GM12891 (cell line): ENCODE measurements at regions not wholly inside any gene's neighbourhood (a gene's known extent, or its start where the extent isn't known, plus 50 kb on each side); places are given as distances from the start of the nearest gene placed in this dataset.

Experiments used
- PAX5 ChIP-seq: IDR thresholded peaks from 2 replicates; pipeline ENCODE4 v1.6.1; 2011; ENCODE audit warnings: low read length, moderate library complexity, mild to moderate bottlenecking; ENCODE audit not compliant: insufficient read depth, severe bottlenecking
- POLR2A ChIP-seq: IDR thresholded peaks from 2 replicates; pipeline ENCODE4 v1.6.1; 2011; ENCODE audit warnings: low read depth, low read length, control low read depth
- POLR2AphosphoS5 ChIP-seq: IDR thresholded peaks from 2 replicates; pipeline ENCODE4 v1.6.1; 2011; ENCODE audit warnings: low read depth, low read length, control low read depth

GRCh38 chr9:31519826-31520225 lies 864.6 kb upstream of the ACO1 start:
- no peak for TF ChIP-seq POLR2A
- TF ChIP-seq PAX5 = no peak
- TF ChIP-seq POLR2AphosphoS5 = no peak
